Choroid plexus epithelial cell (primary cell): ENCODE measurements at regions not wholly inside any gene's neighbourhood (a gene's known extent, or its start where the extent isn't known, plus 50 kb on each side); places are given as distances from the start of the nearest gene placed in this dataset.

ENCODE experiments used
- DNase-seq: peaks from one replicate; pipeline ENCODE4 v3.0.0-alpha.2; 2010; ENCODE audit warnings: low read depth
- H3K4me3 ChIP-seq: 2 replicates; pipeline ENCODE4 v1.5.1; 2011; ENCODE audit warnings: low read depth, mild to moderate bottlenecking, control low read depth, low read length, moderate library complexity
- TF ChIP-seq, protein P1 (sequence below): conservative IDR thresholded peaks from 2 replicates; pipeline ENCODE4 v1.5.1; 2011; ENCODE audit warnings: low read depth, mild to moderate bottlenecking, control low read depth, inconsistent platforms, low read length, moderate library complexity

DNA sequence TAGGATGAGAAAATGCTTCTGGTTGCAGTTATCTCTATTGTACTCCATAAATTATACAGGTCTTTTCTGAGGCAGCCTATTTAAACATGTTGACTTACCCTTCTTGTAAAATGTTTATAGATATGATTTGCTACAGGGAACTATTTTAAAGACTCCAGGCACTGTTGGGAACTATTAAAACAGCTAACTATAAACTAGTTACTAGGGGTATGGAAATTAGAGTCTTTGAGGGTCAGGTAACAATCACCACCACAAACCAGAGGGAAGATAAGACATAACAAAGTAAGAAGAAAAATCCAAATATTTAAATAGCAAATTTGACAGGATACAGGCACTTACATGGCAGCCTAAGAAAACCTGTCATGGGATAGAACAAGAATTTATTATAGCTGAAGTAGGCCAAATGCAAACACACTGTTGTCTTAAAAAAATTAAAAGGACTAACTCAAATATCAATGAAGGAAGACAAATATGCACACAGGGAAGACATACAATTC lies 251.0 kb upstream of the CWC22 start:
- H3K4me3 ChIP-seq, result no peak overlapping the region
- TF ChIP-seq, protein P1, sequence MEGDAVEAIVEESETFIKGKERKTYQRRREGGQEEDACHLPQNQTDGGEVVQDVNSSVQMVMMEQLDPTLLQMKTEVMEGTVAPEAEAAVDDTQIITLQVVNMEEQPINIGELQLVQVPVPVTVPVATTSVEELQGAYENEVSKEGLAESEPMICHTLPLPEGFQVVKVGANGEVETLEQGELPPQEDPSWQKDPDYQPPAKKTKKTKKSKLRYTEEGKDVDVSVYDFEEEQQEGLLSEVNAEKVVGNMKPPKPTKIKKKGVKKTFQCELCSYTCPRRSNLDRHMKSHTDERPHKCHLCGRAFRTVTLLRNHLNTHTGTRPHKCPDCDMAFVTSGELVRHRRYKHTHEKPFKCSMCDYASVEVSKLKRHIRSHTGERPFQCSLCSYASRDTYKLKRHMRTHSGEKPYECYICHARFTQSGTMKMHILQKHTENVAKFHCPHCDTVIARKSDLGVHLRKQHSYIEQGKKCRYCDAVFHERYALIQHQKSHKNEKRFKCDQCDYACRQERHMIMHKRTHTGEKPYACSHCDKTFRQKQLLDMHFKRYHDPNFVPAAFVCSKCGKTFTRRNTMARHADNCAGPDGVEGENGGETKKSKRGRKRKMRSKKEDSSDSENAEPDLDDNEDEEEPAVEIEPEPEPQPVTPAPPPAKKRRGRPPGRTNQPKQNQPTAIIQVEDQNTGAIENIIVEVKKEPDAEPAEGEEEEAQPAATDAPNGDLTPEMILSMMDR, result no peak
- DNase-seq, result no peak

DNA sequence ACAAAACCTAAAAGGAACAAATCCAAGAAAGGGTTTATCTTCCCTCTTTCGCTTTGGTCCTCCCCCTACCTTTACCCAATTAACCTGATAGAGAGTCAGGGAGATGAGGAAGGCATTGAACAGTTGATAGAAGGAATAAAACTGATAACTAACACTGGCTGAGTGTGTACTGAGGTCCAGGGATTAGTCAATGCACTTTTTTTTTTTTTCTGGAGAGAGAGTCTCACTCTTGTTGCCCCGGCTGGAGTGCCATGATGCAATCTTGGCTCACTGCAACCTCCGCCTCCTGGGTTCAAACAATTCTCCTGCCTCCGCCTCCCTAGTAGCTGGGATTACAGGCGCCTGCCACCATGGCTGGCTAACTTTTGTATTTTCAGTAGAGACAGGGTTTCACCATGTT lies 250.2 kb upstream of the CWC22 start:
- H3K4me3 ChIP-seq, result no peak overlapping the region
- DNase-seq, result no peak
- TF ChIP-seq, protein P1, result no peak

DNA sequence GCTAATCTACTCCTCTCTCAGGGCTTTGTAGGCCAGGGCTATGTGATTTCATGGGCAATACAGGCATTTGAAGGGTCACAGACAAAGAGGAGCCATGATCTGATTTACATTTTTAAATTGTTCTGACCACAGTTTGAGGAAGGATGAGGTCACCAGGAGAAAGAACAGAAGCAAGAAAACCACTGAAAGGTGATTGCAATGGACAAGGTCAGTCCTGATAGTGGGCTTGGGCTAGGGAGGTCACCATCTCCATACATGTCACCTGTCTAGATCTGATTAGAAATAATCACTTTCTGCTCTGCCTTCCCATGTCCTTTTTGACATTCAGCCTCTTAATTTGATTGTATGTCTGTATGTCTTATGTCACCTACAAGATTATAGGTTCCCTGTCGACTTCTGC lies 248.9 kb upstream of the CWC22 start:
- H3K4me3 ChIP-seq, result no peak overlapping the region
- no peak for DNase-seq
- TF ChIP-seq, protein P1, result no peak

DNA sequence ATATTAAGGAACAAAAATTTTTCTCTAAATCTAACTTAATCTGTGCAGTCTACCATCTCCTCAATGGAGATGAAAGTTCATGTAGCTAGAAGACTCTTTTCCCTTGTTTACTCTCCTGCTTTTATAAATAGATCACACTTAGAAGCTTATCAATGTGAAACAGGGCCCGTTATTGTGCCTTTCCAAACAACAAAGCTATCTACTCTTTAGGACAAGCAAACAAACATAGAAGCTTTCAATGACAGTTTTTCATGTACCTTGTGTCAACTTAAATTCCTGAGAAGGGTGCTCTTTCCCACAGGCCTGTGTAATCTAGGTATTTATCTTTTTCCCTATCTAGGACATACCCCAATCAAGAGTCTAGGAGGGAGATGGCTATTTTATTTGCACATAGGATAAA lies 247.8 kb upstream of the CWC22 start:
- DNase-seq, result no peak
- H3K4me3 ChIP-seq, result no peak overlapping the region
- TF ChIP-seq, protein P1, result no peak

DNA sequence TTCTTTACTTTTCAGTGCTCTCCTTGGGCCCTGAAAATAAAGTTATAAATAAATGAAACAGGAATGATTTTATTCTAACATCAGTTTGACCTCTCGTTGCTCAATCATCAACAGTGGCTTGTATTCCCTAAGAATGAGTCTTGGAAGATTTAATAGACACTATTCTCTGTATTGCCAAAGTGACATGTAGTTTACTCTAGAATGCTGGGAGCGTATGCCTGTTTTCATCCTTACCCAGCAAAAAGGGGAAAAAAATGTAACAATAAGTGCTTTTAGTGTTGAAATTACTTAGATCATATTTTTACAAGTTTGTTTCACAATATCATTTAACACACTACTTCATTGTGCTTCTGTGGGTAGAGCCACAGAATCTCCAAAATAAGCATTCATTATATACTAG lies 240.6 kb upstream of the CWC22 start:
- H3K4me3 ChIP-seq, result no peak overlapping the region
- no peak for DNase-seq
- TF ChIP-seq, protein P1, result no peak

DNA sequence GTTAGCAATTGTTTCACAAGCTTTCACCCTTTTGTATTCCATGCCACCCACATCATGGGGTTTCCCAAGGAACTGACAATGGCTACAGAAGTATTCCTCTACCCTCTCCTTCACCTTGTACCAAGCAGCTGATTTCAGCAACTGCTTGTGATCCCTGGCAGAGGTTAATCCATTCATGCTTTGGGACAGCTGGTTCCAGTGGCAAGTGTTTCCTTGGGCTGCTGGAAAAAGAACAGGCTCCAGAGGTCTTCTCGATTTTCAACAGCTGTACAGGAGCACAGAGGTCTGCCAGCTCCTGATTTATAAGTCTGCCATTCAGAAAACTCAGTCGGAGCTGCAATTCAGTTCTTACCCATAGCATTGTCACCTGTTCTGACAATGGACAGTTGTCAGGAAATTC lies 239.2 kb upstream of the CWC22 start:
- TF ChIP-seq, protein P1, result no peak
- no peak overlapping the region for H3K4me3 ChIP-seq
- DNase-seq, result no peak

DNA sequence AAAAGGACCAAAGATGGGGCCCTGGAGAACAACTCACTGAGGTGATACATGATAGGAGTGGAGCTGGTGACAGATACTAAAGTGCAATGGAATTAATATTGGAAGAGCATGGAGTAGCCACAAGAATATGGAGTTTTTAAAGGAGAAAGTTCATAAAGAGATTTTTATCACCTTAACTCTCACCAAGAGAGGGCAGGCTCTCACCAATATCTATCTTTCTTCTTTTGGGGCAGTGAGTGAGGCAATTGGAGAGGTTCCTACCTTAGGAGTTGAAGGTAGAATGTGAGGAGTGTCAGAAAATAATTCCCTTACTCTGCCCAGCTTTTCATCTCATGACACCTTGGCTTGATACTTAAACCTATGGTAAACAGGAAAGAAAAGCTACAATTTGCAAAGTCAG lies 233.7 kb upstream of the CWC22 start:
- H3K4me3 ChIP-seq, result no peak overlapping the region
- peak; percentile 56 for DNase-seq
- TF ChIP-seq, protein P1, result peak; percentile 62
